ENCODE measurements at regions not wholly inside any gene's neighbourhood (a gene's known extent, or its start where the extent isn't known, plus 50 kb on each side); places are given as distances from the start of the nearest gene placed in this dataset.
"Not testable (repeated sequence)": the region's sequence is repeated elsewhere in the genome, so short reads cannot be mapped to it uniquely, and the experiment has no call there.

DNA sequence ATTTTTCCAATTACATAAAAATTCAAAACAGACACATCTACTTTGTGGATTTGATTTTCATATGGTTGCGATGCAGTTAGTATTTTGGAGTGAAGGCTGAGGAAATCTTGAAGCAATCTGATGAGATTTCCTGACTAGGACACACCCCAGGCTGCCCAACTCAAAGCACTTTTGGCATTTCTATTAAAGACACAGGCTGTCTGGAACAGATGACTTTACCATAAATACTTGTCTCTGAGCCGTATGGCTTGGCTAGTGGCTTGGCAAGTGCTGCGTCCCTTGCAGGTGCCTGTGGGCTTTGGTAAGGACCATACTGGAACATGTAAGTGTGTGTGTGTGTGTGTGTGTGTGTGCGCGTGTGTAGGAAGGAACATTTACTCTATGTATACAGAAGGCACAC, 218.8 kb downstream of the FGF9 start:
- Histone ChIP-seq H3F3A (ENCODE audit: low read depth) (no peaks in the 10 kb centered on the region), H3K4me3 (ENCODE audit: low read length, poor library complexity, severe bottlenecking) (no peak overlapping the region), H3K79me2 (ENCODE audit: insufficient read depth, low read length) (no peaks in the 10 kb centered on the region), H3K4me2 (ENCODE audit: low read depth, low read length, poor library complexity, severe bottlenecking) (no peak overlapping the region), H3K9me3 (ENCODE audit: insufficient read depth, low read depth, low read length) (no peaks in the 10 kb centered on the region), H2AFZ (ENCODE audit: low read length) (no peak overlapping the region), H3K9me2 (replicated peaks; ENCODE audit: low read depth, low read length) (no peaks in the 10 kb centered on the region), H4K20me1 (ENCODE audit: insufficient read depth, low read length, poor library complexity, severe bottlenecking) (no peaks in the 10 kb centered on the region), H3K9ac (ENCODE audit: low read depth, low read length, poor library complexity, severe bottlenecking) (no peak overlapping the region), H3K27me3 (ENCODE audit: insufficient read depth, low read length, poor library complexity, severe bottlenecking) (no peaks in the 10 kb centered on the region), H3K36me3 (ENCODE audit: insufficient read depth, low read length) (no peaks in the 10 kb centered on the region), H3K4me1 (ENCODE audit: insufficient read depth, low read length, poor library complexity, severe bottlenecking) (no peaks in the 10 kb centered on the region)
- no peak for TF ChIP-seq EZH2phosphoT487 (IDR thresholded peaks at IDR 0.05; ENCODE audit: borderline replicate concordance)
- TF ChIP-seq, protein P1, sequence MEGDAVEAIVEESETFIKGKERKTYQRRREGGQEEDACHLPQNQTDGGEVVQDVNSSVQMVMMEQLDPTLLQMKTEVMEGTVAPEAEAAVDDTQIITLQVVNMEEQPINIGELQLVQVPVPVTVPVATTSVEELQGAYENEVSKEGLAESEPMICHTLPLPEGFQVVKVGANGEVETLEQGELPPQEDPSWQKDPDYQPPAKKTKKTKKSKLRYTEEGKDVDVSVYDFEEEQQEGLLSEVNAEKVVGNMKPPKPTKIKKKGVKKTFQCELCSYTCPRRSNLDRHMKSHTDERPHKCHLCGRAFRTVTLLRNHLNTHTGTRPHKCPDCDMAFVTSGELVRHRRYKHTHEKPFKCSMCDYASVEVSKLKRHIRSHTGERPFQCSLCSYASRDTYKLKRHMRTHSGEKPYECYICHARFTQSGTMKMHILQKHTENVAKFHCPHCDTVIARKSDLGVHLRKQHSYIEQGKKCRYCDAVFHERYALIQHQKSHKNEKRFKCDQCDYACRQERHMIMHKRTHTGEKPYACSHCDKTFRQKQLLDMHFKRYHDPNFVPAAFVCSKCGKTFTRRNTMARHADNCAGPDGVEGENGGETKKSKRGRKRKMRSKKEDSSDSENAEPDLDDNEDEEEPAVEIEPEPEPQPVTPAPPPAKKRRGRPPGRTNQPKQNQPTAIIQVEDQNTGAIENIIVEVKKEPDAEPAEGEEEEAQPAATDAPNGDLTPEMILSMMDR (conservative IDR thresholded peaks at IDR 0.05; ENCODE audit: low read length): no peak

GRCh38 chr13:21890220-21890619, 219.3 kb downstream of the FGF9 start:
- not testable (repeated sequence) for H3K27me3 ChIP-seq (ENCODE audit: insufficient read depth, low read length, poor library complexity, severe bottlenecking); H3K4me2 ChIP-seq (ENCODE audit: low read depth, low read length, poor library complexity, severe bottlenecking)

DNA sequence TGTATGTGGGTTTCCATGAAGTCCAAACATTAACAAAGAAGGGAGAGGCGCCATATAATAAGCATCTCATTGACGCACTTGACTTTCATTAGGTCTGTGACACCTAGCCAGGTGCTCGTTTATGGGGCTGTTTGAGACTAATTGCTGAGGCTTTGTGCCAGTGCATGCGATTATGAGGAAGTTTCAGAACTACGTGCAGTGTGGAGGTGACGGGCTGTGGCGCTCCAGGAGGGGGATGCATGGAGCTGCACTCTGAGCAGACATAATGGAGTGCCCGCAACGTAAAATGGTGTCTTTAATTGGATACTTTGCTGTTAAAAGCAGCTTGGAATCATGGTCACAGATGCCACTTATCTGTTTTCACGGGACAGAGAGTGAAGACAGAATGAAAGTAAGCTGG, 223.2 kb downstream of the FGF9 start:
- Histone ChIP-seq H3K9me2 (replicated peaks; ENCODE audit: low read depth, low read length) (no peaks in the 10 kb centered on the region), H2AFZ (ENCODE audit: low read length) (no peak overlapping the region), H3K36me3 (ENCODE audit: insufficient read depth, low read length) (no peaks in the 10 kb centered on the region), H3F3A (ENCODE audit: low read depth) (no peaks in the 10 kb centered on the region), H3K4me3 (ENCODE audit: low read length, poor library complexity, severe bottlenecking) (no peak overlapping the region), H3K4me1 (ENCODE audit: insufficient read depth, low read length, poor library complexity, severe bottlenecking) (no peaks in the 10 kb centered on the region), H3K79me2 (ENCODE audit: insufficient read depth, low read length) (no peaks in the 10 kb centered on the region), H3K27me3 (ENCODE audit: insufficient read depth, low read length, poor library complexity, severe bottlenecking) (no peaks in the 10 kb centered on the region), H3K4me2 (ENCODE audit: low read depth, low read length, poor library complexity, severe bottlenecking) (no peak overlapping the region), H3K9ac (ENCODE audit: low read depth, low read length, poor library complexity, severe bottlenecking) (no peak overlapping the region), H4K20me1 (ENCODE audit: insufficient read depth, low read length, poor library complexity, severe bottlenecking) (no peaks in the 10 kb centered on the region), H3K9me3 (ENCODE audit: insufficient read depth, low read depth, low read length) (no peaks in the 10 kb centered on the region)
- TF ChIP-seq, protein P1 (conservative IDR thresholded peaks at IDR 0.05; ENCODE audit: low read length): no peak
- TF ChIP-seq EZH2phosphoT487 (IDR thresholded peaks at IDR 0.05; ENCODE audit: borderline replicate concordance): no peak

More at GRCh38 chr13:21890220-21890619, 219.3 kb downstream of the FGF9 start:
- not testable (repeated sequence) for H3K4me3 ChIP-seq (ENCODE audit: low read length, poor library complexity, severe bottlenecking); H3F3A ChIP-seq (ENCODE audit: low read depth); H3K9me2 ChIP-seq (replicated peaks; ENCODE audit: low read depth, low read length); H3K36me3 ChIP-seq (ENCODE audit: insufficient read depth, low read length); H3K9ac ChIP-seq (ENCODE audit: low read depth, low read length, poor library complexity, severe bottlenecking); H3K79me2 ChIP-seq (ENCODE audit: insufficient read depth, low read length); H2AFZ ChIP-seq (ENCODE audit: low read length); H3K9me3 ChIP-seq (ENCODE audit: insufficient read depth, low read depth, low read length); H4K20me1 ChIP-seq (ENCODE audit: insufficient read depth, low read length, poor library complexity, severe bottlenecking); H3K4me1 ChIP-seq (ENCODE audit: insufficient read depth, low read length, poor library complexity, severe bottlenecking)
